ENCODE measurements at regions not wholly inside any gene's neighbourhood (a gene's known extent, or its start where the extent isn't known, plus 50 kb on each side); places are given as distances from the start of the nearest gene placed in this dataset.

DNA sequence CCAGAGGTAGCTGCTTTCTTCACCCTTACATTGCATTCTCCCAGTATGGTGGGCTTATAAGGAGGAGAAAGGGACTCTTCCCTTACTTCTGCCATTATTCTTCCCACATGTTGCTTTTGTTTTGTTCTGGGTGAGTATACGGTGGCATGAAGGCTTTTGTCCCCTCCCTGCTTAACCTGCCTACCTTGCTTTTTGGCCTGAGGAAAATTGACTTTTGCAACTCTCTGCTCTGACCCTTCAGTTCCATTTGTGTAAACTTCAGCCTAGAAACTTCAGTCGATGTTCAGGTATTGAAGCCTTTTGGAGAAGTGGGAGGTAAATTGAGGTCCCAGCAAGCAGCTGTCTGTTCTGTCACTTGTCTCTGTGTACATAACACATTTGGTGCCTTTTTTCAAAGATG lies 110.2 kb downstream of the PCSK1 start:
- Histone ChIP-seq H4K20me1 (ENCODE audit: control insufficient read depth, insufficient read depth) (no peaks in the 10 kb centered on the region), H3K27me3 (replicated peaks in 1 of 2; ENCODE audit: control insufficient read depth in 2 of 2, insufficient read depth in 2 of 2, low read length in 1 of 2) (no peaks in the 10 kb centered on the region), H3K4me3 (no peak overlapping the region), H3K9ac (ENCODE audit: control insufficient read depth, insufficient read depth, low read length) (no peak overlapping the region), H3K4me2 (ENCODE audit: control insufficient read depth, insufficient read depth) (no peak overlapping the region), H3K79me2 (ENCODE audit: control insufficient read depth, insufficient read depth, low read length) (no peaks in the 10 kb centered on the region), H3K9me3 (replicated peaks; ENCODE audit: control insufficient read depth, insufficient read depth, low read length) (no peaks in the 10 kb centered on the region; the same call in 2 of the 3 replicates), H3K4me1 (ENCODE audit: control insufficient read depth, insufficient read depth, low read length) (peaks cover 5% of the 10 kb centered on the region; the same call in 1 of the 2 replicates), H3K36me3 (ENCODE audit: control insufficient read depth in 2 of 2, insufficient read depth in 2 of 2, low read length in 1 of 2) (no peaks in the 10 kb centered on the region), H3K27ac (ENCODE audit: control insufficient read depth, insufficient read depth) (no peak overlapping the region), H2AFZ (ENCODE audit: control insufficient read depth, low read depth, low read length) (no peak overlapping the region)
- no TSS peak for BruUV-seq (replicated peaks)
- intact Hi-C loops (cut with micrococcal nuclease; ENCODE audit: unreplicated experiment) (no loop called here), in situ Hi-C loops (cut with MboI) (no loop called here)
- FAIRE-seq (no peak), ATAC-seq (no peak), DNase-seq (ENCODE audit: low read depth, low spot score) (no peak)
- ChIA-PET SMC1A (ENCODE audit: uncharacterized antibody, unreplicated experiment) (interaction anchor here (1.2 to 1.3 kb wide), 3 partner anchors 13 to 464 kb away, joined by 3 to 11 read pairs (median 3); no protein-coding TSS in a partner anchor), CTCF (interaction anchor here (1.7 to 3.6 kb wide), 2 partner anchors 14 to 22 kb away, joined by 7 to 33 read pairs; no protein-coding TSS in a partner anchor), RAD21 (ENCODE audit: unreplicated experiment) (interaction anchor here (1.0 to 1.1 kb wide), 2 partner anchors 15 to 143 kb away, joined by 3 read pairs; no protein-coding TSS in a partner anchor), POLR2A (no interaction called here)
- WGBS (ENCODE audit: insufficient coverage, insufficient replicate concordance, low lambda C conversion rate, missing lambda C conversion rate): 95% methylated on average over 1 of the region's 2 CpGs
- TF ChIP-seq, protein P1, sequence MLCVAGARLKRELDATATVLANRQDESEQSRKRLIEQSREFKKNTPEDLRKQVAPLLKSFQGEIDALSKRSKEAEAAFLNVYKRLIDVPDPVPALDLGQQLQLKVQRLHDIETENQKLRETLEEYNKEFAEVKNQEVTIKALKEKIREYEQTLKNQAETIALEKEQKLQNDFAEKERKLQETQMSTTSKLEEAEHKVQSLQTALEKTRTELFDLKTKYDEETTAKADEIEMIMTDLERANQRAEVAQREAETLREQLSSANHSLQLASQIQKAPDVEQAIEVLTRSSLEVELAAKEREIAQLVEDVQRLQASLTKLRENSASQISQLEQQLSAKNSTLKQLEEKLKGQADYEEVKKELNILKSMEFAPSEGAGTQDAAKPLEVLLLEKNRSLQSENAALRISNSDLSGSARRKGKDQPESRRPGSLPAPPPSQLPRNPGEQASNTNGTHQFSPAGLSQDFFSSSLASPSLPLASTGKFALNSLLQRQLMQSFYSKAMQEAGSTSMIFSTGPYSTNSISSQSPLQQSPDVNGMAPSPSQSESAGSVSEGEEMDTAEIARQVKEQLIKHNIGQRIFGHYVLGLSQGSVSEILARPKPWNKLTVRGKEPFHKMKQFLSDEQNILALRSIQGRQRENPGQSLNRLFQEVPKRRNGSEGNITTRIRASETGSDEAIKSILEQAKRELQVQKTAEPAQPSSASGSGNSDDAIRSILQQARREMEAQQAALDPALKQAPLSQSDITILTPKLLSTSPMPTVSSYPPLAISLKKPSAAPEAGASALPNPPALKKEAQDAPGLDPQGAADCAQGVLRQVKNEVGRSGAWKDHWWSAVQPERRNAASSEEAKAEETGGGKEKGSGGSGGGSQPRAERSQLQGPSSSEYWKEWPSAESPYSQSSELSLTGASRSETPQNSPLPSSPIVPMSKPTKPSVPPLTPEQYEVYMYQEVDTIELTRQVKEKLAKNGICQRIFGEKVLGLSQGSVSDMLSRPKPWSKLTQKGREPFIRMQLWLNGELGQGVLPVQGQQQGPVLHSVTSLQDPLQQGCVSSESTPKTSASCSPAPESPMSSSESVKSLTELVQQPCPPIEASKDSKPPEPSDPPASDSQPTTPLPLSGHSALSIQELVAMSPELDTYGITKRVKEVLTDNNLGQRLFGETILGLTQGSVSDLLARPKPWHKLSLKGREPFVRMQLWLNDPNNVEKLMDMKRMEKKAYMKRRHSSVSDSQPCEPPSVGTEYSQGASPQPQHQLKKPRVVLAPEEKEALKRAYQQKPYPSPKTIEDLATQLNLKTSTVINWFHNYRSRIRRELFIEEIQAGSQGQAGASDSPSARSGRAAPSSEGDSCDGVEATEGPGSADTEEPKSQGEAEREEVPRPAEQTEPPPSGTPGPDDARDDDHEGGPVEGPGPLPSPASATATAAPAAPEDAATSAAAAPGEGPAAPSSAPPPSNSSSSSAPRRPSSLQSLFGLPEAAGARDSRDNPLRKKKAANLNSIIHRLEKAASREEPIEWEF (IDR thresholded peaks at IDR 0.05; ENCODE audit: insufficient replicate concordance, low read depth, low read length): no peak
- TF ChIP-seq SUZ12 (IDR thresholded peaks at IDR 0.05; ENCODE audit: unreplicated experiment): no peak
- TF ChIP-seq, protein P2, sequence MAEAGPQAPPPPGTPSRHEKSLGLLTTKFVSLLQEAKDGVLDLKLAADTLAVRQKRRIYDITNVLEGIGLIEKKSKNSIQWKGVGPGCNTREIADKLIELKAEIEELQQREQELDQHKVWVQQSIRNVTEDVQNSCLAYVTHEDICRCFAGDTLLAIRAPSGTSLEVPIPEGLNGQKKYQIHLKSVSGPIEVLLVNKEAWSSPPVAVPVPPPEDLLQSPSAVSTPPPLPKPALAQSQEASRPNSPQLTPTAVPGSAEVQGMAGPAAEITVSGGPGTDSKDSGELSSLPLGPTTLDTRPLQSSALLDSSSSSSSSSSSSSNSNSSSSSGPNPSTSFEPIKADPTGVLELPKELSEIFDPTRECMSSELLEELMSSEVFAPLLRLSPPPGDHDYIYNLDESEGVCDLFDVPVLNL (IDR thresholded peaks at IDR 0.05; ENCODE audit: low read depth, low read length): no peak
- TF ChIP-seq WRNIP1 (IDR thresholded peaks at IDR 0.05; ENCODE audit: borderline replicate concordance, low read depth, low read length): no peak
- TF ChIP-seq YY1 (IDR thresholded peaks at IDR 0.05; ENCODE audit: low read depth, low read length): no peak
- no peak for TF ChIP-seq NR2C2 (IDR thresholded peaks at IDR 0.05; ENCODE audit: borderline replicate concordance, control insufficient read depth, insufficient read length, low read depth)
- no peak for TF ChIP-seq NR2C1 (IDR thresholded peaks at IDR 0.05)
- no peak for TF ChIP-seq ZSCAN29 (IDR thresholded peaks at IDR 0.05)
- no peak for TF ChIP-seq ESRRA (IDR thresholded peaks at IDR 0.05; ENCODE audit: low read length)
- TF ChIP-seq NBN (IDR thresholded peaks at IDR 0.05): no peak
- TF ChIP-seq IKZF1 (conservative IDR thresholded peaks at IDR 0.05): no peak
- TF ChIP-seq ZNF24 (IDR thresholded peaks at IDR 0.05): no peak
